BJ (cell line): ENCODE measurements at regions not wholly inside any gene's neighbourhood (a gene's known extent, or its start where the extent isn't known, plus 50 kb on each side); places are given as distances from the start of the nearest gene placed in this dataset.

Experiments
- CTCF ChIA-PET: fragments of 350-600 bp; formaldehyde crosslinking; extraction: SDS; loops from one replicate; lab custom pipeline; 2021; ENCODE audit warnings: antibody characterized with exemption, inconsistent platforms; lab: Yijun Ruan, JAX
- POLR2A ChIA-PET: fragments of 300-600 bp; sonication (Branson Sonifier 250); formaldehyde crosslinking; extraction: SDS; loops from one replicate; lab custom pipeline; 2021; ENCODE audit warnings: antibody characterized with exemption; lab: Charles Lee
- DNase-seq: peaks from one replicate; pipeline ENCODE4 v3.0.0-alpha.2; 2011; ENCODE audit warnings: low read depth
- H3K27me3 ChIP-seq: 2 replicates; pipeline ENCODE4 v1.6.0; 2011; ENCODE audit warnings: low read length; ENCODE audit not compliant: control insufficient read depth, insufficient read depth
- H3K36me3 ChIP-seq: 2 replicates; pipeline ENCODE4 v1.5.1; 2011; ENCODE audit warnings: low read length; ENCODE audit not compliant: control insufficient read depth, insufficient read depth
- H3K4me3 ChIP-seq: 2 replicates; pipeline ENCODE4 v1.5.1; 2011; ENCODE audit warnings: low read depth, mild to moderate bottlenecking, control low read depth, low read length
- CTCF ChIP-seq: IDR thresholded peaks from 2 replicates; pipeline ENCODE4 v1.5.1; 2011; ENCODE audit warnings: low read depth, mild to moderate bottlenecking, control low read depth, inconsistent platforms, low read length, moderate library complexity; ENCODE audit not compliant: insufficient read depth

GRCh38 chr4:13302876-13303275 is 181.3 kb downstream of the RAB28 start:
- Histone ChIP-seq H3K4me3 (no peak overlapping the region), H3K36me3 (no peaks in the 10 kb centered on the region), H3K27me3 (no peaks in the 10 kb centered on the region; the same call in 1 of the 2 replicates)
- POLR2A ChIA-PET = interaction anchor here (0.6 kb wide), 1 partner anchor 205 kb away, joined by 3 read pairs; no protein-coding TSS in a partner anchor
- no peak for TF ChIP-seq CTCF
- CTCF ChIA-PET = no interaction called here
- DNase-seq = no peak

GRCh38 chr4:13299343-13299742 is 184.8 kb downstream of the RAB28 start:
- CTCF ChIA-PET = no interaction called here
- TF ChIP-seq CTCF = no peak
- POLR2A ChIA-PET = no interaction called here
- Histone ChIP-seq H3K36me3 (no peaks in the 10 kb centered on the region), H3K4me3 (no peak overlapping the region), H3K27me3 (no peaks in the 10 kb centered on the region)
- DNase-seq = no peak

GRCh38 chr4:13298655-13299054 is 185.5 kb downstream of the RAB28 start:
- ChIA-PET POLR2A (no interaction called here), CTCF (no interaction called here)
- no peak overlapping the region for H3K4me3 ChIP-seq
- no peaks in the 10 kb centered on the region for H3K27me3 ChIP-seq
- H3K36me3 ChIP-seq = no peaks in the 10 kb centered on the region
- no peak for TF ChIP-seq CTCF
- no peak for DNase-seq

GRCh38 chr4:13296986-13297385 is 187.2 kb downstream of the RAB28 start:
- H3K36me3 ChIP-seq = no peaks in the 10 kb centered on the region
- no peak for DNase-seq
- POLR2A ChIA-PET = no interaction called here
- CTCF ChIA-PET = no interaction called here
- H3K27me3 ChIP-seq = no peaks in the 10 kb centered on the region
- TF ChIP-seq CTCF = no peak
- H3K4me3 ChIP-seq = no peak overlapping the region

GRCh38 chr4:13294961-13295605 is 189.1 kb downstream of the RAB28 start:
- Histone ChIP-seq H3K36me3 (no peaks in the 10 kb centered on the region), H3K27me3 (no peaks in the 10 kb centered on the region), H3K4me3 (no peak overlapping the region)
- ChIA-PET CTCF (no interaction called here), POLR2A (no interaction called here)
- DNase-seq = no peak
- no peak for TF ChIP-seq CTCF
